ENCODE measurements at regions not wholly inside any gene's neighbourhood (a gene's known extent, or its start where the extent isn't known, plus 50 kb on each side); places are given as distances from the start of the nearest gene placed in this dataset.
"Not testable (repeated sequence)": the region's sequence is repeated elsewhere in the genome, so short reads cannot be mapped to it uniquely, and the experiment has no call there.

GRCh38 chr9:75197561-75197960, 109.2 kb downstream of the OSTF1 start:
- peak; percentile 38 for DNase-seq

GRCh38 chr9:75198436-75198835, 110.1 kb downstream of the OSTF1 start:
- DNase-seq = no peak

- DNase-seq = peak; percentile 32
Observed at GRCh38 chr9:75200892-75201470, 112.7 kb downstream of the OSTF1 start.

- DNase-seq = no peak
Observed at GRCh38 chr9:75201480-75202209, 113.3 kb downstream of the OSTF1 start.

- DNase-seq = not testable (repeated sequence)
Observed at GRCh38 chr9:75207997-75208396, 119.7 kb downstream of the OSTF1 start.

- no peak for DNase-seq
Observed at GRCh38 chr9:75210215-75210614, 121.9 kb downstream of the OSTF1 start.

GRCh38 chr9:75213765-75214164, 125.5 kb downstream of the OSTF1 start:
- DNase-seq = no peak

GRCh38 chr9:75226403-75227139, 138.3 kb downstream of the OSTF1 start:
- DNase-seq = no peak

GRCh38 chr9:75228893-75229292, 140.6 kb downstream of the OSTF1 start:
- no peak for DNase-seq

- DNase-seq = no peak
Observed at GRCh38 chr9:75229605-75230332, 141.5 kb downstream of the OSTF1 start.

- no peak for DNase-seq
Observed at GRCh38 chr9:75230469-75230868, 142.2 kb downstream of the OSTF1 start.

GRCh38 chr9:75231167-75231566, 142.9 kb downstream of the OSTF1 start:
- no peak for DNase-seq

GRCh38 chr9:75233011-75233410, 144.7 kb downstream of the OSTF1 start:
- DNase-seq = no peak

- no peak for DNase-seq
Observed at GRCh38 chr9:75235632-75236031, 147.3 kb downstream of the OSTF1 start.

- DNase-seq = peak; percentile 69
Observed at GRCh38 chr9:75238311-75238976, 150.1 kb downstream of the OSTF1 start.

- DNase-seq = peak; percentile 2
Observed at GRCh38 chr9:75239176-75239575, 150.9 kb downstream of the OSTF1 start.

GRCh38 chr9:75242426-75242825, 154.1 kb downstream of the OSTF1 start:
- DNase-seq = no peak

GRCh38 chr9:75246949-75247348, 158.6 kb downstream of the OSTF1 start:
- DNase-seq = no peak

- peak; percentile 14 for DNase-seq
Observed at GRCh38 chr9:75265525-75265972, 177.2 kb downstream of the OSTF1 start.

- no peak for DNase-seq
Observed at GRCh38 chr9:75269197-75269596, 180.9 kb downstream of the OSTF1 start.

- DNase-seq = not testable (repeated sequence)
Observed at GRCh38 chr9:75273055-75273454, 184.7 kb downstream of the OSTF1 start.

GRCh38 chr9:75274781-75275180, 186.5 kb downstream of the OSTF1 start:
- DNase-seq = no peak

- DNase-seq = no peak
Observed at GRCh38 chr9:75282047-75282446, 193.7 kb downstream of the OSTF1 start.

Measured in COR-L47 (cell line).